ENCODE measurements at regions not wholly inside any gene's neighbourhood (a gene's known extent, or its start where the extent isn't known, plus 50 kb on each side); places are given as distances from the start of the nearest gene placed in this dataset.

- DNase-seq (peak in 1 of 4 donors; percentile 5), ATAC-seq (no peak)
- H3K27me3 ChIP-seq = no peaks in the 10 kb centered on the region
- intact Hi-C loops (cut with DNase I) = no loop called here
- H3K9me3 ChIP-seq = no peaks in the 10 kb centered on the region
- H3K4me3 ChIP-seq = no peak overlapping the region
- no peak for TF ChIP-seq CTCF (IDR thresholded peaks at IDR 0.05)
- no peak overlapping the region for H3K27ac ChIP-seq
- H3K4me1 ChIP-seq = no peaks in the 10 kb centered on the region
- no peaks in the 10 kb centered on the region for H3K36me3 ChIP-seq
Observed at GRCh38 chr14:42626986-42627385, 1020.3 kb downstream of the LRFN5 start.

GRCh38 chr14:42624980-42625761, 1018.5 kb downstream of the LRFN5 start:
- Histone ChIP-seq H3K36me3 (no peaks in the 10 kb centered on the region), H3K27me3 (no peaks in the 10 kb centered on the region), H3K27ac (no peak overlapping the region), H3K4me1 (no peaks in the 10 kb centered on the region), H3K4me3 (no peak overlapping the region), H3K9me3 (no peaks in the 10 kb centered on the region)
- no peak for TF ChIP-seq CTCF (IDR thresholded peaks at IDR 0.05)
- DNase-seq (no peak), ATAC-seq (no peak)
- intact Hi-C loops (cut with DNase I) = no loop called here

GRCh38 chr14:42617005-42617404, 1010.3 kb downstream of the LRFN5 start:
- no peak overlapping the region for H3K27ac ChIP-seq
- no peak overlapping the region for H3K4me3 ChIP-seq
- H3K27me3 ChIP-seq = no peaks in the 10 kb centered on the region
- peaks cover 0 to 1% of the 10 kb centered on the region in 2 donors for H3K9me3 ChIP-seq
- DNase-seq = no peak
- H3K4me1 ChIP-seq = no peaks in the 10 kb centered on the region
- no peak for ATAC-seq
- intact Hi-C loops (cut with DNase I) = no loop called here
- H3K36me3 ChIP-seq = no peaks in the 10 kb centered on the region
- no peak for TF ChIP-seq CTCF (IDR thresholded peaks at IDR 0.05)

GRCh38 chr14:42606839-42607238, 1000.2 kb downstream of the LRFN5 start:
- no peak for TF ChIP-seq CTCF (IDR thresholded peaks at IDR 0.05)
- no peak overlapping the region for H3K27ac ChIP-seq
- no peaks in the 10 kb centered on the region for H3K36me3 ChIP-seq
- DNase-seq = no peak
- no peak for ATAC-seq
- intact Hi-C loops (cut with DNase I) = no loop called here
- no peaks in the 10 kb centered on the region for H3K4me1 ChIP-seq
- H3K27me3 ChIP-seq = no peaks in the 10 kb centered on the region
- H3K4me3 ChIP-seq = no peak overlapping the region
- peaks cover 0 to under 1% of the 10 kb centered on the region in 2 donors for H3K9me3 ChIP-seq

- Histone ChIP-seq H3K36me3 (no peaks in the 10 kb centered on the region), H3K4me3 (no peak overlapping the region), H3K4me1 (no peaks in the 10 kb centered on the region), H3K9me3 (peaks cover 0 to 3% of the 10 kb centered on the region in 2 donors), H3K27ac (no peak overlapping the region), H3K27me3 (no peaks in the 10 kb centered on the region)
- peak in 2 of 4 donors; percentile 73 to 74 for DNase-seq
- no peak for TF ChIP-seq CTCF (IDR thresholded peaks at IDR 0.05)
- ATAC-seq = no peak
- intact Hi-C loops (cut with DNase I) = no loop called here
Observed at GRCh38 chr14:42602336-42602845, 995.7 kb downstream of the LRFN5 start.
